ENCODE measurements at regions not wholly inside any gene's neighbourhood (a gene's known extent, or its start where the extent isn't known, plus 50 kb on each side); places are given as distances from the start of the nearest gene placed in this dataset.

DNA sequence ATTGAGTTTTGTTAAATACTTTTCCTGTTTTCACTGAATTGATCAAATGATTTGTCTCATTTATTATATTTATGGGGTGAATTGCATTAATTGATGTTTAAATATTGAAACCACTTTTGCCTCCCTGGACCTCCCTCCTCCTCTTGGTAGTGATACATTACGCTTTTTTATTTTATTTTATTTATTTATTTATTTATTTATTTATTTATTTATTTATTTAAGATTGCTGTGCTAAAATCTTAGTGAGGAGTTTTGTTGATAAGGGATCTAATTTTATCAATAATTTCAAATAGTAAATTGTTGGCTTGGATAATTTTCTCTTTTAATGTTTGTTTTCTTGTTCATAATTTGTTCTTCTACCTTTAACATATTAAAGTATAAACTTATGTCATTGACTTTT, 1281.0 kb upstream of the NXPH2 start:
- no peak for DNase-seq

GRCh38 chr2:140057928-140058327, 1277.7 kb upstream of the NXPH2 start:
- DNase-seq = no peak

DNA sequence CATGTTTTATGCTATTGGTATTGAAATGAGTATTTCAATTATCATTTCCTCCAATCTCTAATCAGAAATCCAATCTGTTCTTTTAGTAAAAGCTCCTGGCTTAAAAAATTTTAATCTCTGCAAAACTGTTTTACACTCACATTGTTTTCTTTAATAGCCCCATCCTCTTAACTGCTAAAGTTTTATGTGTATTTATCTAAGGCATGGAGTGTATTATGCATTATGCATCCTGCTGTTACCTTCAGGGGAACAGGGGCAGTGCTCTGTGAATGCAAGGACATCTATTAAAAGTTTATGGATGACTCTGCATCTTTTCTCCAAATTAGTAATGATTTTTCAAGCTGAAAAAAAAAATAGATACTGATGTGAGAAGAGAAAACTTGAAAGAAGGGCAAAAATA, 1261.6 kb upstream of the NXPH2 start:
- no peak for DNase-seq

DNA sequence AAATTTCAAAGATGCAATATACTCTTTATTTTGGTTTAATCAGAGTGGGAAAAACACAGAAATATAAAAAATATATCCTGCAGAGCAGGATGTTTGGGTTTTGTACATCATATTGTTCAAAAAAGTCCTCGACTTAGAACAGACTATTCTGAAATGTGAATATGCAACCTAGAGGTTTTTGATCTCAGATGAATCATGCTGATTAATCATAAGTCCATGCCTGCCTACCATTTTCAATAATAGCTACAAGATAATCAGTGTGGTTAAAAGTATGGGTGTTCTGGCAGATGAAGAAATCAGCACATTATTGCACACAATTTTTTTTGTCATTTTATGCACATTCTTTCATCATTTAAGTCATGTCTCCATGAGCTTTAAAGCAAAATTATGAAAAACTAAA, 1261.0 kb upstream of the NXPH2 start:
- no peak for DNase-seq

- no peak for DNase-seq
These were observed 1253.4 kb upstream of the NXPH2 start for GRCh38 chr2:140033638-140034037.

GRCh38 chr2:140027966-140028365, 1247.8 kb upstream of the NXPH2 start:
- DNase-seq = no peak

- no peak for DNase-seq
These were observed 1247.1 kb upstream of the NXPH2 start for GRCh38 chr2:140027320-140027719.

DNA sequence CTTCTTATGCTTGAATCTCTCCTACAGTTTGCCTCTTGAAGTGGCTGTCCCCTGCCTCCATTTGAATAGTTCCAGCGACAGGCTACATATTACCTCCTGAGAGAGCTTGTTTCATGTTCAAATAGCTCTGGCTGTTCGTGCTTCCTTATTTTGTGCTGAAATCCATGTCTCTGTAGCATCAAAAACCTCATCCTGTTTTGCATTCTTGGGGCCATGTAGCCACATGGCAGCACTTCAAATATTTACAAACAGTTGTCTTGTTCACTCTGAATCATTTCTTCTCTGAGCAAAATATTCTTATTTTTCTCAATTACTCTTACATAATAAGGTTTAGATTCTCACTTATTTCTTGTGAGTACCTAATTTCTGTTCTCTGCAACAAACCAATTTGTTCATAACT, 1243.1 kb upstream of the NXPH2 start:
- no peak for DNase-seq

- no peak for DNase-seq
These were observed 1238.4 kb upstream of the NXPH2 start for GRCh38 chr2:140018541-140018940.

- DNase-seq = no peak
These were observed 1234.0 kb upstream of the NXPH2 start for GRCh38 chr2:140014204-140014546.

DNA sequence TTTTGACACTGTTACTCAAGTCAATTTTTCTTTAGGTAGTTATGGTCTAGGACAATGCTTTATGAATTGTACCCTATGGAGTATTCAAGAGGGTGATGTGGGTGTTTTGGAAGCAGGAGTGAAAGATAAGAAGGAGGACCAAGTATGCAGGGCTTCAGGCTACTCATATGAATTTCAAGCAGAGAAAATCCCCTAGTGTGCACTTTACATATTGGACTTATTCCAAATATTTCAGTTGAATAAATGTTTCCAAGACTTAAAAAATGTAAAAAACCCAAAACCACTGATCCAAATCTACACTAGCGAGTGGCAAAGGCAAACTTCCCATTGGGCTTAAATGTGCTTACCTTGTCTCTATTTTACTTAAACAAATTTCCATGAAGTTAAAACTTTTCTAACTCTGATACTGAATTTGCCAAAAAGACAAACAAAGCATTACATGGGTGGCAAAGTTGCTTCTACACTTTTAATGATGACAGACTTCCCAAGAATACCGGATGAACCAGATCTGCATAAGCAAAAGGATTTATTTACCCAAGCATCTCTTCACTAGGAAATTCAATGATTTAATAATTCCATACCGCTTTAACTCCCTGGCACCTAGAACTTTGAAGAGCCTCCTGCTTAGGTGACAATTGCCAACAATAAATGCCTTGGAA, 1233.5 kb upstream of the NXPH2 start:
- DNase-seq = no peak

DNA sequence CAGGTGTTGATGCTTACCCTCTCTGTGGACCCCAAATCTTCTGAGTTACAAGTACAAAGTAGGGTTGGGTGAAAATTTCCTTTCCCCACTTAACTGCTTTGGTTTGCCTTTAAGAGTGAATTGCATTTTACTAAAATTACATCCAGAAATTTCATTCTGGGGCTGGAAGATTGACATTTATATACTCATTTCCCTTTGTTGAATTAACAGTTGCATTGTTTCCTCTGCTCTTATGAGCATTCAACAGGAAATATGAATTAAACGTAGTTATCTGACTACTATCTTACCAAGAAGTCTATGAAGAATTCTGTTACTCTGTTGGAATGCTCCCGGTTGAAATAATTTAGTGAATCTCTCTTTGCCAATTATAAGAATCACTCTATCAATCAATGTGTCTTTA, 1231.1 kb upstream of the NXPH2 start:
- DNase-seq = no peak

DNA sequence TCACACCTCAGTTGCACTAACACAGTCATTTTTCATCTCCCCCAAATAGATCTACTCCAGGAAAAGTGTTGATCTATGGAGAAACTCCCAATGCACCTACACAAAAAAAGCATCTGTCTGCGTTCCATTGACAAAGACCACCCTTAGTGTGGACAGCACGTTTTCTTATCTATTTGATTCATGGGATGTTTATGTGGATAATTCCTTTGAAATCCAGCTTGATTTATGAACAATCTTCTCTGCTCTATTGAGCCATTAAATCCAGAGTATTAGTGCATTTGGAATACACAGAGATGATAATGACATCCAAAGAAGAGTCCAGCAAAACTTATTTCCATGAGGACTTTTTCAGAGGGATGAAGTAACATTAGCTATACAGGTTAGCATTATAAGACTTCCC, 1221.9 kb upstream of the NXPH2 start:
- no peak for DNase-seq

- DNase-seq = no peak
These were observed 1212.6 kb upstream of the NXPH2 start for GRCh38 chr2:139992711-139993345.

DNA sequence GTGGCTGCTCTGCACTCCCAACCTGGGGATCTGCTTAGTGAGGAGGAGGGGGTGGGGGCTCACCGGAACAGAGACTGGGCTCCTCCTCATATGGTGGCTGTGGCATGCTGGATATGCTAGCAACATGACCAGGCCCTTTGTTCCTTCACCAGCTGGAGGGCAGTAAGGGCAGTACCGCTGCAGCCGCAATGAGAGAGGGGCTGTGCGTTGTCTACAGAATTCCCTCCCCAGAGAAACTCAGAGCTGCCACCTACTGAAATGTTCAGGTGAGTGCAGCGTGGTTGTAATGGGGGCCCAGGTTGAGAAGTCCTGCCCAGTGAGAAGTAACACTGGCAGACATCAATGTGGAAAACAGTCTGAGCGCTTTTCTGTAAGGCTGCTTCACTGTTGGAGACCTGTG, 1211.9 kb upstream of the NXPH2 start:
- DNase-seq = no peak

- DNase-seq = no peak
These were observed 1210.6 kb upstream of the NXPH2 start for GRCh38 chr2:139990646-139991335.

GRCh38 chr2:139969323-139969722, 1189.1 kb upstream of the NXPH2 start:
- no peak for DNase-seq

- no peak for DNase-seq
These were observed 1188.4 kb upstream of the NXPH2 start for GRCh38 chr2:139968588-139968987.

GRCh38 chr2:139967665-139968064, 1187.5 kb upstream of the NXPH2 start:
- DNase-seq = no peak

GRCh38 chr2:139964721-139965440, 1184.7 kb upstream of the NXPH2 start:
- no peak for DNase-seq

- no peak for DNase-seq
These were observed 1183.7 kb upstream of the NXPH2 start for GRCh38 chr2:139963863-139964355.

DNA sequence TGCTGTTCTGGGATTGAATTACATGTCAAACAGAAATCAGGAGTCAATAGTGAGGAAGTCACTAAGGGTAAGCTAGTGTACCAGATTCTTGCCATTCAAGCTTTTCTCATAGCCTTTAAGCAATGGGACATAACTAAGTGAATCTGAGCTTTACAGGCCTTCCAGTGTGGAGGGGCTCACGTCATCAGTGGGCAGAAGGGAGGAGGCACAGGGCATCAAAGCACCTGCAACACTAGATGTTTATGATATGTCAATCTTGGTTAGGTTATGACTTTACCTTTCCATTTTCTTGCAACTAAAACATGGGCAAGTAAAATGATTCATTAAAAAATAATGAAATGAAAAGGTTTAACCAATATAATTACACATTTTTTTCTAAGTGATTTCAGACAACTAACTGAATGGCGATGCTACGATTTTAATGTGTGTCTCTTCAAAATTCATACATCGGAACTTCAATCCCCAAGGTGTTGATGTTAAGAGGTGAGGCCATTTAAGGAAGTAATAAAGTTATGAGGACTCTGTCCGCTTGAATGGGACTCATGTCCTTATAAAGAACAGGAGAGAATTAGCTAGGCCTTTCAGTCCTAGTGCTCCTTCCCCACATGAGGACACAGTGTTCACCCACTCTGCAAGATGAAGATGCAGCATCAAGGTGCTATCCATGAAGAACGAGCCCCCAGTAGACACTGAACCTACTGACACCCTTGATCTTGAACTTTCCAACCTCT, 1169.2 kb upstream of the NXPH2 start:
- DNase-seq = no peak

All from left kidney (tissue), 1 donor.